A549 (cell line): ENCODE measurements at regions not wholly inside any gene's neighbourhood (a gene's known extent, or its start where the extent isn't known, plus 50 kb on each side); places are given as distances from the start of the nearest gene placed in this dataset.

Experiments used
- ATAC-seq, 2 experiments: fragments of 200-7000 bp in 1 of 2; fragments of >200 bp in 1 of 2; cut with Nextera tagmentation in 1 of 2; cut with Tn5 transposase in 1 of 2; 3 replicates each; pipeline versions ENCODE4 v1.8.0 to v1.9.1; 2018 to 2020; ENCODE audit warnings: mild to moderate bottlenecking in 1 of 2, moderate library complexity in 1 of 2
- CTCF ChIA-PET: fragments of 300-600 bp; sonication (Branson Sonifier 250); formaldehyde crosslinking; extraction: SDS; loops from one replicate; lab custom pipeline; 2021; ENCODE audit warnings: antibody characterized with exemption, inconsistent platforms; lab: Yijun Ruan, JAX
- POLR2A ChIA-PET: fragments of 350-600 bp; formaldehyde crosslinking; extraction: SDS; loops from one replicate; lab custom pipeline; 2021; ENCODE audit warnings: antibody characterized with exemption, inconsistent platforms; lab: Yijun Ruan, JAX
- DNase-seq, 2 experiments: peaks; one replicate each; pipeline versions ENCODE4 v3.0.0 to v3.0.0-alpha.2; 2011 to 2016; ENCODE audit warnings: low read depth in 1 of 2, low spot score in 1 of 2
- FAIRE-seq: peaks from 2 replicates; lab custom pipeline; 2011; peaks lifted over from hg19 to GRCh38; lab: Jason Lieb, UNC
- H3K27ac ChIP-seq, 2 experiments: fragments of >200 bp; sonication (Bioruptor Twin); formaldehyde crosslinking; 3 replicates each; pipeline ENCODE4 v1.5.1; 2016 to 2017
- H3K4me1 ChIP-seq: fragments of >200 bp; sonication (Bioruptor Twin); formaldehyde crosslinking; 3 replicates; pipeline ENCODE4 v1.6.1; 2016
- H3K4me2 ChIP-seq: fragments of >200 bp; sonication (Bioruptor Twin); formaldehyde crosslinking; 3 replicates; pipeline ENCODE4 v1.6.1; 2016
- H3K4me3 ChIP-seq: fragments of >200 bp; sonication (Bioruptor Twin); formaldehyde crosslinking; 3 replicates; pipeline ENCODE4 v1.5.1; 2016
- H3K9me3 ChIP-seq: fragments of >200 bp; sonication (Bioruptor Twin); formaldehyde crosslinking; 3 replicates; pipeline ENCODE4 v1.6.1; 2016
- CBX2 ChIP-seq: fragments of 200-600 bp; sonication (generic); IDR thresholded peaks from 2 replicates; pipeline ENCODE4 v1.6.1; 2016; ENCODE audit warnings: low read depth, mild to moderate bottlenecking, borderline replicate concordance
- CHD2 ChIP-seq: fragments of 150-350 bp; IDR thresholded peaks from 2 replicates; pipeline ENCODE4 v1.6.1; 2014; ENCODE audit warnings: low read length; ENCODE audit not compliant: partially characterized antibody
- EHMT2 ChIP-seq: fragments of 200-600 bp; sonication (generic); IDR thresholded peaks from 2 replicates; pipeline ENCODE4 v1.6.1; 2016; ENCODE audit warnings: antibody characterized with exemption, low read depth, mild to moderate bottlenecking, moderate library complexity
- FOSB ChIP-seq: fragments of 250-450 bp; sonication (Bioruptor Pico); IDR thresholded peaks from 2 replicates; pipeline ENCODE4 v1.5.0; 2020; ENCODE audit warnings: mild to moderate bottlenecking, moderate library complexity
- FOSL2 ChIP-seq, 2 experiments: fragments of 450-650 bp in 1 of 2; fragments of >200 bp in 1 of 2; sonication (Bioruptor Twin) in 1 of 2; formaldehyde crosslinking; IDR thresholded peaks; 2 replicates each; pipeline versions ENCODE4 v1.5.0 to v1.6.1; 2016 to 2020; ENCODE audit warnings: mild to moderate bottlenecking in 1 of 2, moderate library complexity in 1 of 2
- FOXS1 ChIP-seq: fragments of 250-450 bp; sonication (Bioruptor Pico); IDR thresholded peaks from 2 replicates; pipeline ENCODE4 v1.5.0; 2020; ENCODE audit warnings: mild to moderate bottlenecking, moderate library complexity
- HDAC2 ChIP-seq: fragments of 200-600 bp; sonication (generic); IDR thresholded peaks from 2 replicates; pipeline ENCODE4 v1.6.1; 2016
- HEYL ChIP-seq: fragments of 250-450 bp; sonication (Bioruptor Pico); IDR thresholded peaks from 2 replicates; pipeline ENCODE4 v1.8.0; 2021; ENCODE audit warnings: mild to moderate bottlenecking, moderate library complexity
- HMGXB4 ChIP-seq: fragments of 250-450 bp; sonication (Bioruptor Pico); IDR thresholded peaks from 2 replicates; pipeline ENCODE4 v1.5.0; 2021; ENCODE audit warnings: mild to moderate bottlenecking, moderate library complexity, borderline replicate concordance
- HOXB13 ChIP-seq: fragments of 250-450 bp; sonication (Bioruptor Pico); IDR thresholded peaks from 2 replicates; pipeline ENCODE4 v1.5.0; 2020; ENCODE audit warnings: low read depth, mild to moderate bottlenecking, moderate library complexity
- JUNB ChIP-seq: fragments of >200 bp; sonication (Bioruptor Twin); formaldehyde crosslinking; IDR thresholded peaks from 2 replicates; pipeline ENCODE4 v1.6.1; 2016
- KDM1A ChIP-seq: fragments of 200-600 bp; sonication (generic); IDR thresholded peaks from 2 replicates; pipeline ENCODE4 v1.6.1; 2016; ENCODE audit warnings: low read depth, mild to moderate bottlenecking
- KDM5A ChIP-seq: fragments of 200-600 bp; sonication (generic); IDR thresholded peaks from 2 replicates; pipeline ENCODE4 v1.6.1; 2016; ENCODE audit warnings: antibody characterized with exemption, mild to moderate bottlenecking
- MAFK ChIP-seq: fragments of 450-650 bp; IDR thresholded peaks from 2 replicates; pipeline ENCODE4 v1.6.1; 2014; ENCODE audit not compliant: partially characterized antibody
- MAX ChIP-seq: IDR thresholded peaks from 2 replicates; pipeline ENCODE4 v1.6.1; 2012
- MAZ ChIP-seq: fragments of 150-350 bp; IDR thresholded peaks from 2 replicates; pipeline ENCODE4 v1.6.1; 2014; ENCODE audit warnings: antibody characterized with exemption, low read depth, low read length, borderline replicate concordance
- MYC ChIP-seq: IDR thresholded peaks from 2 replicates; pipeline ENCODE4 v1.6.1; 2012; ENCODE audit warnings: mild to moderate bottlenecking, inconsistent platforms, low read length, improper control_type of control experiment, borderline replicate concordance
- NPAS2 ChIP-seq: fragments of 250-450 bp; sonication (Bioruptor Pico); IDR thresholded peaks from 2 replicates; pipeline ENCODE4 v1.8.0; 2022; ENCODE audit warnings: mild to moderate bottlenecking, moderate library complexity, borderline replicate concordance
- PBX3 ChIP-seq: IDR thresholded peaks from 2 replicates; pipeline ENCODE4 v1.6.1; 2012
- PHF8 ChIP-seq: fragments of 200-600 bp; sonication (generic); IDR thresholded peaks from 2 replicates; pipeline ENCODE4 v1.6.1; 2016; ENCODE audit warnings: low read depth, mild to moderate bottlenecking, antibody characterized with exemption, moderate library complexity, borderline replicate concordance
- POLR2A ChIP-seq: IDR thresholded peaks from 2 replicates; pipeline ENCODE4 v1.6.1; 2012; ENCODE audit warnings: mild to moderate bottlenecking, low read length
- POLR2AphosphoS2 ChIP-seq: conservative IDR thresholded peaks from 2 replicates; pipeline ENCODE4 v1.6.1; 2012; ENCODE audit warnings: low read length, improper control_type of control experiment, inconsistent platforms
- RAD21 ChIP-seq, 2 experiments: fragments of >200 bp in 1 of 2; sonication (Bioruptor Twin) in 1 of 2; formaldehyde crosslinking in 1 of 2; IDR thresholded peaks in 1 of 2; conservative IDR thresholded peaks in 1 of 2; 2 replicates in 1 of 2; 3 replicates in 1 of 2; pipeline ENCODE4 v1.6.1; 2012 to 2018; ENCODE audit warnings: inconsistent platforms in 1 of 2
- RARB ChIP-seq: fragments of 250-450 bp; sonication (Bioruptor Pico); IDR thresholded peaks from 2 replicates; pipeline ENCODE4 v1.8.0; 2021; ENCODE audit warnings: mild to moderate bottlenecking, moderate library complexity
- RCOR1 ChIP-seq: fragments of 150-350 bp; IDR thresholded peaks from 2 replicates; pipeline ENCODE4 v1.6.1; 2014; ENCODE audit warnings: antibody characterized with exemption, low read length, low read depth
- RFX5 ChIP-seq: fragments of 450-650 bp; IDR thresholded peaks from 2 replicates; pipeline ENCODE4 v1.7.1; 2014; ENCODE audit warnings: antibody characterized with exemption, mild to moderate bottlenecking, moderate library complexity
- RNF2 ChIP-seq: fragments of 200-600 bp; sonication (generic); IDR thresholded peaks from 2 replicates; pipeline ENCODE4 v1.6.1; 2016; ENCODE audit warnings: low read depth, mild to moderate bottlenecking, antibody characterized with exemption, moderate library complexity, borderline replicate concordance
- SMC3 ChIP-seq: fragments of >200 bp; sonication (Bioruptor Twin); formaldehyde crosslinking; IDR thresholded peaks from 3 replicates; pipeline ENCODE4 v1.6.1; 2018; ENCODE audit warnings: inconsistent platforms
- SREBF2 ChIP-seq: fragments of 450-650 bp; IDR thresholded peaks from 2 replicates; pipeline ENCODE4 v1.6.1; 2014; ENCODE audit warnings: mild to moderate bottlenecking, moderate library complexity
- ZC3H11A ChIP-seq: fragments of 450-650 bp; IDR thresholded peaks from 2 replicates; pipeline ENCODE4 v1.6.1; 2014; ENCODE audit warnings: antibody characterized with exemption, mild to moderate bottlenecking
- WGBS: methylation state at CpG from one replicate; pipeline ENCODE4 v1.1.6; 2017; ENCODE audit errors: missing lambda C conversion rate; 5-methylcytosine and 5-hydroxymethylcytosine counted together

GRCh38 chr16:63822818-63823217 is 1299.0 kb downstream of the CDH11 start:
- ATAC-seq, result no peak

GRCh38 chr16:63816276-63816675 is 1305.6 kb downstream of the CDH11 start:
- H3K27ac ChIP-seq, result no peak overlapping the region
- 0% methylated on average over 3 of the region's 3 CpGs for WGBS
- no peak overlapping the region for H3K4me2 ChIP-seq
- ATAC-seq (no peak), FAIRE-seq (no peak), DNase-seq (no peak)
- H3K4me3 ChIP-seq, result no peak overlapping the region
- no peaks in the 10 kb centered on the region for H3K9me3 ChIP-seq
- TF ChIP-seq FOSL2 (IDR thresholded peaks at IDR 0.05) (no peak), FOSL2 (CRISPR knock-in tag; IDR thresholded peaks at IDR 0.05) (no peak), CBX2 (no peak), FOSB (CRISPR knock-in tag) (no peak), POLR2A (no peak), RCOR1 (no peak), NPAS2 (CRISPR knock-in tag) (no peak), PHF8 (no peak)
- no peaks in the 10 kb centered on the region for H3K4me1 ChIP-seq
- POLR2A ChIA-PET, result no interaction called here
- CTCF ChIA-PET, result no interaction called here

More at GRCh38 chr16:63822818-63823217, 1299.0 kb downstream of the CDH11 start:
- H3K4me3 ChIP-seq, result no peak overlapping the region
- no peak overlapping the region for H3K27ac ChIP-seq
- TF ChIP-seq MAFK (no peak), NPAS2 (CRISPR knock-in tag) (no peak), RFX5 (no peak), RARB (no peak), ZC3H11A (no peak), FOSB (CRISPR knock-in tag) (no peak), MAX (no peak), EHMT2 (no peak), PBX3 (no peak), POLR2AphosphoS2 (no peak), JUNB (no peak), MAZ (no peak), FOXS1 (CRISPR knock-in tag) (no peak), SMC3 (no peak), RNF2 (no peak)
- WGBS, result 8% methylated on average over 3 of the region's 3 CpGs
- FAIRE-seq (no peak), DNase-seq (no peak)
- H3K9me3 ChIP-seq, result no peaks in the 10 kb centered on the region
- CTCF ChIA-PET, result no interaction called here
- POLR2A ChIA-PET, result no interaction called here
- no peaks in the 10 kb centered on the region for H3K4me1 ChIP-seq
- H3K4me2 ChIP-seq, result no peak overlapping the region

- CTCF ChIA-PET, result no interaction called here
- Histone ChIP-seq H3K27ac (no peak overlapping the region), H3K4me3 (no peak overlapping the region)
- TF ChIP-seq HEYL (CRISPR knock-in tag) (no peak), HMGXB4 (no peak), HOXB13 (no peak), CHD2 (no peak), SREBF2 (no peak), POLR2A (no peak), KDM5A (no peak), HDAC2 (no peak), KDM1A (no peak), ZC3H11A (no peak), RAD21 (conservative IDR thresholded peaks at IDR 0.05 in 1 of 2, IDR thresholded peaks at IDR 0.05 in 1 of 2) (no peak), EHMT2 (no peak), MYC (no peak)
- TF ChIP-seq, all 56 proteins: peak for 0
- Histone ChIP-seq H3K9me3 (no peaks in the 10 kb centered on the region), H3K4me2 (no peak overlapping the region), H3K4me1 (no peaks in the 10 kb centered on the region)
- POLR2A ChIA-PET, result no interaction called here
- FAIRE-seq (no peak), ATAC-seq (no peak), DNase-seq (no peak)
Observed at GRCh38 chr16:63813862-63814261, 1308.0 kb downstream of the CDH11 start.
